ENCODE measurements at regions not wholly inside any gene's neighbourhood (a gene's known extent, or its start where the extent isn't known, plus 50 kb on each side); places are given as distances from the start of the nearest gene placed in this dataset.

- no peak overlapping the region for H3K27ac Mint-ChIP-seq
- DNase-seq (no peak), ATAC-seq (no peak)
- H3K4me3 Mint-ChIP-seq, result no peak overlapping the region
- no peaks in the 10 kb centered on the region for H3K36me3 Mint-ChIP-seq
- H3K4me1 Mint-ChIP-seq, result no peaks in the 10 kb centered on the region
- H3K27me3 Mint-ChIP-seq, result no peaks in the 10 kb centered on the region
- CTCF ChIA-PET, result no interaction called here
- no peaks in the 10 kb centered on the region for H3K9me3 Mint-ChIP-seq (ENCODE audit: low read depth)
These were observed 281.0 kb upstream of the KIRREL3 start for GRCh38 chr11:127281534-127281933.

GRCh38 chr11:127275774-127276173, 275.2 kb upstream of the KIRREL3 start:
- Mint-ChIP-seq H3K36me3 (no peaks in the 10 kb centered on the region), H3K4me1 (no peaks in the 10 kb centered on the region), H3K4me3 (no peak overlapping the region), H3K27ac (no peak overlapping the region), H3K9me3 (ENCODE audit: low read depth) (no peaks in the 10 kb centered on the region), H3K27me3 (no peaks in the 10 kb centered on the region)
- CTCF ChIA-PET, result no interaction called here
- ATAC-seq, result no peak
- no peak for DNase-seq

- DNase-seq (no peak), ATAC-seq (no peak)
- CTCF ChIA-PET, result no interaction called here
- Mint-ChIP-seq H3K27ac (no peak overlapping the region), H3K27me3 (no peaks in the 10 kb centered on the region), H3K36me3 (no peaks in the 10 kb centered on the region), H3K9me3 (ENCODE audit: low read depth) (no peaks in the 10 kb centered on the region), H3K4me1 (no peaks in the 10 kb centered on the region), H3K4me3 (no peak overlapping the region)
These were observed 273.7 kb upstream of the KIRREL3 start for GRCh38 chr11:127274328-127274676.

- CTCF ChIA-PET, result no interaction called here
- no peak overlapping the region for H3K4me3 Mint-ChIP-seq
- H3K36me3 Mint-ChIP-seq, result no peaks in the 10 kb centered on the region
- no peaks in the 10 kb centered on the region for H3K27me3 Mint-ChIP-seq
- DNase-seq (no peak), ATAC-seq (no peak)
- H3K4me1 Mint-ChIP-seq, result no peaks in the 10 kb centered on the region
- H3K9me3 Mint-ChIP-seq (ENCODE audit: low read depth), result no peaks in the 10 kb centered on the region
- no peak overlapping the region for H3K27ac Mint-ChIP-seq
These were observed 273.2 kb upstream of the KIRREL3 start for GRCh38 chr11:127273593-127274327.

GRCh38 chr11:127270851-127271250, 270.3 kb upstream of the KIRREL3 start:
- Mint-ChIP-seq H3K9me3 (ENCODE audit: low read depth) (peaks cover 3% of the 10 kb centered on the region), H3K27ac (no peak overlapping the region), H3K4me3 (no peak overlapping the region), H3K4me1 (no peaks in the 10 kb centered on the region), H3K36me3 (no peaks in the 10 kb centered on the region), H3K27me3 (no peaks in the 10 kb centered on the region)
- DNase-seq (no peak), ATAC-seq (no peak)
- CTCF ChIA-PET, result no interaction called here

GRCh38 chr11:127269911-127270310, 269.3 kb upstream of the KIRREL3 start:
- CTCF ChIA-PET, result no interaction called here
- Mint-ChIP-seq H3K4me3 (no peak overlapping the region), H3K36me3 (no peaks in the 10 kb centered on the region), H3K4me1 (no peaks in the 10 kb centered on the region), H3K9me3 (ENCODE audit: low read depth) (peaks cover 3% of the 10 kb centered on the region), H3K27ac (no peak overlapping the region), H3K27me3 (no peaks in the 10 kb centered on the region)
- ATAC-seq, result no peak
- no peak for DNase-seq

- Mint-ChIP-seq H3K27ac (no peak overlapping the region), H3K4me3 (no peak overlapping the region), H3K9me3 (ENCODE audit: low read depth) (peaks cover 3% of the 10 kb centered on the region), H3K27me3 (no peaks in the 10 kb centered on the region), H3K4me1 (no peaks in the 10 kb centered on the region), H3K36me3 (no peaks in the 10 kb centered on the region)
- no peak for DNase-seq
- CTCF ChIA-PET, result no interaction called here
- no peak for ATAC-seq
These were observed 268.4 kb upstream of the KIRREL3 start for GRCh38 chr11:127268932-127269331.

- ATAC-seq (no peak), DNase-seq (no peak)
- Mint-ChIP-seq H3K4me3 (no peak overlapping the region), H3K36me3 (no peaks in the 10 kb centered on the region), H3K27me3 (no peaks in the 10 kb centered on the region), H3K4me1 (no peaks in the 10 kb centered on the region), H3K27ac (no peak overlapping the region), H3K9me3 (ENCODE audit: low read depth) (peaks cover 3% of the 10 kb centered on the region)
- CTCF ChIA-PET, result no interaction called here
These were observed 268.0 kb upstream of the KIRREL3 start for GRCh38 chr11:127268521-127268920.

- H3K4me3 Mint-ChIP-seq, result no peak overlapping the region
- no peak for ATAC-seq
- H3K27ac Mint-ChIP-seq, result no peak overlapping the region
- DNase-seq, result no peak
- H3K36me3 Mint-ChIP-seq, result no peaks in the 10 kb centered on the region
- no peaks in the 10 kb centered on the region for H3K9me3 Mint-ChIP-seq (ENCODE audit: low read depth)
- CTCF ChIA-PET, result no interaction called here
- H3K27me3 Mint-ChIP-seq, result no peaks in the 10 kb centered on the region
- no peaks in the 10 kb centered on the region for H3K4me1 Mint-ChIP-seq
These were observed 258.5 kb upstream of the KIRREL3 start for GRCh38 chr11:127259102-127259501.

- Mint-ChIP-seq H3K4me3 (no peak overlapping the region), H3K36me3 (no peaks in the 10 kb centered on the region), H3K9me3 (ENCODE audit: low read depth) (no peaks in the 10 kb centered on the region), H3K27me3 (peaks cover 2% of the 10 kb centered on the region), H3K4me1 (no peaks in the 10 kb centered on the region), H3K27ac (no peak overlapping the region)
- ATAC-seq, result no peak
- CTCF ChIA-PET, result no interaction called here
- no peak for DNase-seq
These were observed 254.6 kb upstream of the KIRREL3 start for GRCh38 chr11:127255209-127255608.

GRCh38 chr11:127252321-127252720, 251.8 kb upstream of the KIRREL3 start:
- DNase-seq (no peak), ATAC-seq (no peak)
- no peak overlapping the region for H3K4me3 Mint-ChIP-seq
- no peaks in the 10 kb centered on the region for H3K36me3 Mint-ChIP-seq
- H3K4me1 Mint-ChIP-seq, result no peaks in the 10 kb centered on the region
- no peak overlapping the region for H3K27ac Mint-ChIP-seq
- H3K27me3 Mint-ChIP-seq, result peaks cover 3% of the 10 kb centered on the region
- H3K9me3 Mint-ChIP-seq (ENCODE audit: low read depth), result no peaks in the 10 kb centered on the region
- CTCF ChIA-PET, result no interaction called here

GRCh38 chr11:127249576-127249975, 249.0 kb upstream of the KIRREL3 start:
- no peak overlapping the region for H3K27ac Mint-ChIP-seq
- H3K4me1 Mint-ChIP-seq, result no peaks in the 10 kb centered on the region
- no peaks in the 10 kb centered on the region for H3K36me3 Mint-ChIP-seq
- ATAC-seq (no peak), DNase-seq (no peak)
- CTCF ChIA-PET, result no interaction called here
- H3K4me3 Mint-ChIP-seq, result no peak overlapping the region
- peaks cover 3% of the 10 kb centered on the region for H3K27me3 Mint-ChIP-seq
- no peaks in the 10 kb centered on the region for H3K9me3 Mint-ChIP-seq (ENCODE audit: low read depth)

- no peak for ATAC-seq
- Mint-ChIP-seq H3K36me3 (no peaks in the 10 kb centered on the region), H3K4me1 (no peaks in the 10 kb centered on the region), H3K9me3 (ENCODE audit: low read depth) (no peaks in the 10 kb centered on the region), H3K27me3 (peaks cover 3% of the 10 kb centered on the region), H3K4me3 (no peak overlapping the region), H3K27ac (no peak overlapping the region)
- DNase-seq, result no peak
- CTCF ChIA-PET, result no interaction called here
These were observed 247.9 kb upstream of the KIRREL3 start for GRCh38 chr11:127248476-127248875.

GRCh38 chr11:127247261-127247851, 246.8 kb upstream of the KIRREL3 start:
- Mint-ChIP-seq H3K4me3 (no peak overlapping the region), H3K4me1 (no peaks in the 10 kb centered on the region), H3K36me3 (no peaks in the 10 kb centered on the region), H3K27ac (no peak overlapping the region), H3K27me3 (peaks cover 3% of the 10 kb centered on the region), H3K9me3 (ENCODE audit: low read depth) (no peaks in the 10 kb centered on the region)
- DNase-seq (no peak), ATAC-seq (no peak)
- CTCF ChIA-PET, result no interaction called here

- H3K27ac Mint-ChIP-seq, result no peak overlapping the region
- no peak for DNase-seq
- CTCF ChIA-PET, result no interaction called here
- H3K36me3 Mint-ChIP-seq, result no peaks in the 10 kb centered on the region
- H3K27me3 Mint-ChIP-seq, result no peaks in the 10 kb centered on the region
- H3K4me1 Mint-ChIP-seq, result no peaks in the 10 kb centered on the region
- ATAC-seq, result no peak
- H3K9me3 Mint-ChIP-seq (ENCODE audit: low read depth), result no peaks in the 10 kb centered on the region
- no peak overlapping the region for H3K4me3 Mint-ChIP-seq
These were observed 242.1 kb upstream of the KIRREL3 start for GRCh38 chr11:127242676-127243075.
